Activated T-helper 2 cell treated with anti-CD3 and anti-CD28 coated beads, Interferon-gamma antibody, Interleukin-2, Interleukin-4, amounts not matched to agents 10 μg/mL and 5 μg/mL and 100 μg/mL, durations not matched to agents 14 hours and 24 hours and 36 hours (primary cell): ENCODE measurements at regions not wholly inside any gene's neighbourhood (a gene's known extent, or its start where the extent isn't known, plus 50 kb on each side); places are given as distances from the start of the nearest gene placed in this dataset.

Experiments used
- DNase-seq: peaks from one replicate; pipeline ENCODE4 v3.0.0; 2021; ENCODE audit warnings: low spot score
- H3K27ac Mint-ChIP-seq: one replicate; pipeline ENCODE4 v1.8.0; 2021; ENCODE audit warnings: mixed read lengths
- H3K27me3 Mint-ChIP-seq: one replicate; pipeline ENCODE4 v1.8.0; 2021; ENCODE audit warnings: low read depth, mixed read lengths
- H3K36me3 Mint-ChIP-seq: one replicate; pipeline ENCODE4 v1.8.0; 2021; ENCODE audit warnings: low read depth, mixed read lengths
- H3K4me1 Mint-ChIP-seq: one replicate; pipeline ENCODE4 v1.8.0; 2021; ENCODE audit warnings: low read depth, mixed read lengths
- H3K4me3 Mint-ChIP-seq: one replicate; pipeline ENCODE4 v1.8.0; 2021; ENCODE audit warnings: low read depth, mild to moderate bottlenecking, moderate library complexity, mixed read lengths
- H3K9me3 Mint-ChIP-seq: one replicate; pipeline ENCODE4 v1.8.0; 2021; ENCODE audit warnings: mixed read lengths
- intact Hi-C: fragments of 100-400 bp; cut with micrococcal nuclease; formaldehyde crosslinking; loops from one replicate; pipeline ENCODE4 v1.15.1; 2023

DNA sequence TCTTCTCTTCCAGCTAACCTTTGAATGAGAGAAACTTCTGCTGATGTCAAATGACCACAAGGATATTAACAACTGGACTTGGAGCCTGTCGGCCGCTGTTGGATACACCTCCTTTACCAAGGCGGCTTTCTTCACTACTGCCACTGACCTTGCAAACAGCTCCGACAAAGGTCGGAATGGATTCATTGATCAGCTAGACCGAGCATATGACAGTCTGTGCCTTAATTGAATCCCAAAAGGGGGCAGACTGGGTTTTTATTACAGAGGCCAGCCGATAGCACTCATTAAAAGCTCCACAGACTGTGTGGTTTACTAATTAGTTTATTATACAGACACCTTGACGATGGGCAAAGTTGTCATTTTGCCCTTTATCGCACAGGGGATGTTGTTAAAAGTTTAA lies 394.5 kb downstream of the RERGL start:
- no peak for DNase-seq
- no peak overlapping the region for H3K27ac Mint-ChIP-seq

DNA sequence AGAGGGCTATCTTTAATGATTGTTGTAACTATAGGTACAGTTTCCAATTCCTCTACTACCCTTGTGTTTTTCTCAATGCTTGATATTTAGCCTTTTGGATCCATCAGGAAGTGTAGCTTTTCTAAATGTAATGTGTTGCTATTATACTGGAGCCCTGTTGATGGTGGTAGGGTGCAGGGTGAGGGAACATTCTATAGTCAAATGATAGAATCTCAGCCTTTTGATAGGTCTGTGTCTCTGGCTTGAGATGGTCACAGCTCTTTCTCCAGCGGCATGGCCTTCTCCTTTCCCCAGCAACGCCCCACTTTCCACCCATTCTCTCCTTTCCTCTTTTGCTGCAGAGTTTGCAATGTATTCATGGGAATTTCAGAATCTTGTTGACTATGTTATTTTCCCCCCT lies 398.6 kb downstream of the RERGL start:
- H3K36me3 Mint-ChIP-seq, result no peaks in the 10 kb centered on the region
- no peaks in the 10 kb centered on the region for H3K4me1 Mint-ChIP-seq
- intact Hi-C loops, result no loop called here
- H3K4me3 Mint-ChIP-seq, result no peak overlapping the region
- H3K27me3 Mint-ChIP-seq, result no peaks in the 10 kb centered on the region
- peaks cover 22% of the 10 kb centered on the region for H3K9me3 Mint-ChIP-seq
- no peak overlapping the region for H3K27ac Mint-ChIP-seq
- no peak for DNase-seq

More for the DNA sequence above, 394.5 kb downstream of the RERGL start:
- Mint-ChIP-seq H3K4me1 (no peaks in the 10 kb centered on the region), H3K9me3 (peaks cover 9% of the 10 kb centered on the region), H3K27me3 (no peaks in the 10 kb centered on the region), H3K4me3 (no peak overlapping the region), H3K36me3 (no peaks in the 10 kb centered on the region)
- intact Hi-C loops, result no loop called here

GRCh38 chr12:17680220-17680619 lies 409.8 kb downstream of the RERGL start:
- intact Hi-C loops, result no loop called here
- Mint-ChIP-seq H3K4me3 (no peak overlapping the region), H3K27ac (no peak overlapping the region), H3K4me1 (no peaks in the 10 kb centered on the region), H3K9me3 (peaks cover 31% of the 10 kb centered on the region), H3K36me3 (no peaks in the 10 kb centered on the region), H3K27me3 (no peaks in the 10 kb centered on the region)
- DNase-seq, result no peak

DNA sequence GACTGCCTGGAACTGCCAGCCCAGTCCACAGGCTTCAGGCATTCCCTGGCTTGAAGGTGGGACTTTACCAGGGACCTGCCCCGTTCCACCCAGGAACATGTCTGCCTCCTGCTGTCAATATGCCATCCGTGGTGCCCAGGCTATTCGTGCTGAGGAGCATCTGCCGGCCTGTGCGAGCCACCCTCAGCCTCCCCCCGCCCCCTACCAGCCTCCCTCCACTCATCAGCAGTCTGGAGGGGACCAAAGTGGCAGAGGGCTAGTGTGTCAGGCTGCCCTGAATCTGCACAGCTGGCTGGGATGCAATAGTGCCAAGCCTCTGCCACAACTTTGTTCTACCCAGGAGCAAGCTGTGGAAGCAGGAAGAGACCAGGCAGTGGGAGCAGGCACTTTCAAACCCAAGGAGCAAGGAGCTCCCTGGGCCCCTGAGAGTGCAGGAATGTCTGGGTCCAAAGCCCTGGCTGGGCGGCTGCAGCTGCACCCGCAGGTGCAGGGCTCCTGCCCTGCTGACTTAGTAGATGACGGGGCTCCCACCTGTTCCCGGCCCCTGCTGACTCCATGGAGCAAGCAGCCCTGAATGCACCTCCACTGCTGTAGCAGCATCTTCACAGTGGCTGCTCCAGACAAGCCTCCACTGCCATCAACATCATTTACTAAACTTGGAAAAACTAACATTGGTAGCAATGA lies 423.2 kb downstream of the RERGL start:
- no peak overlapping the region for H3K4me3 Mint-ChIP-seq
- intact Hi-C loops, result no loop called here
- no peak for DNase-seq
- H3K36me3 Mint-ChIP-seq, result no peaks in the 10 kb centered on the region
- peaks cover 13% of the 10 kb centered on the region for H3K9me3 Mint-ChIP-seq
- H3K27me3 Mint-ChIP-seq, result no peaks in the 10 kb centered on the region
- H3K4me1 Mint-ChIP-seq, result no peaks in the 10 kb centered on the region
- H3K27ac Mint-ChIP-seq, result no peak overlapping the region

DNA sequence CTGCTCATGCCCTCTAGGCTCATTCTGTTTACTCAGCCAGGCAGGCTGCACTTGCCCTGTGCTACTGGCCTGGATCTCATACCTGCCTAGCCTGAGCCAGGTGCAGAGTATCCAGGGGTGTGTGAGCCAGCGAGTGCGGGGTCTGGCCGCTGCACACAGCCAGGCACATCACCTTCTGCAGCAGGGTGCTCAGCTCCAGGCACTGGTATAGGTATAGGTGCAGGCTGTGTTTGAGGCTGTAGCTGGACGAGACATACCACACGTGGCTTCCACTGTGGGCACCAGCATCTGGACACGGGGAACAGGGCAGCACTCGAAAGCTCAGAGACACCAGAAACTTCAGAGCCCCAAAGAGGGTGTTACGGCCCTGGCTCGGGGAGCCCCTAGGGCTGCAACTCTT lies 424.2 kb downstream of the RERGL start:
- no peak for DNase-seq
- intact Hi-C loops, result no loop called here
- no peaks in the 10 kb centered on the region for H3K4me1 Mint-ChIP-seq
- H3K27me3 Mint-ChIP-seq, result no peaks in the 10 kb centered on the region
- no peak overlapping the region for H3K27ac Mint-ChIP-seq
- H3K9me3 Mint-ChIP-seq, result peaks cover 13% of the 10 kb centered on the region
- H3K36me3 Mint-ChIP-seq, result no peaks in the 10 kb centered on the region
- H3K4me3 Mint-ChIP-seq, result no peak overlapping the region

DNA sequence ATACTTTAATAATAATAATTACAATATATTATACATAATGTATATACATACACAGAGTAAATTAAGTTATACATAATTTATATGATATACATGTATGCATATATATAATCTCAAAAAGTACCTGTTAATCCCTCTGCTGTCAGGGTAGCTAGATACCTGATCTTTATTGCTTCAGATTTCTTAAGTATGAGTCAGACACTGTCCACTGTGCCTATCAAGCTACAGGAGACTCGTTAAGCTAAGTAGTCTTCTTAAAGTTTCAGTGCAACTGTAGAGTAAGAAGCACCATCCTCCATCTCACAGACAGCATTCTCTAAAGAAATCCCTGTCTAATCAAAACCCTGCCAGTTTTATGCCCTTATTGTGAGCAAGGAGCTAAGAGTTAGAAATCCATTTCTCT lies 428.7 kb downstream of the RERGL start:
- no peaks in the 10 kb centered on the region for H3K27me3 Mint-ChIP-seq
- H3K9me3 Mint-ChIP-seq, result peaks cover 18% of the 10 kb centered on the region
- H3K4me3 Mint-ChIP-seq, result no peak overlapping the region
- no peaks in the 10 kb centered on the region for H3K4me1 Mint-ChIP-seq
- H3K27ac Mint-ChIP-seq, result no peak overlapping the region
- DNase-seq, result no peak
- intact Hi-C loops, result no loop called here
- no peaks in the 10 kb centered on the region for H3K36me3 Mint-ChIP-seq

DNA sequence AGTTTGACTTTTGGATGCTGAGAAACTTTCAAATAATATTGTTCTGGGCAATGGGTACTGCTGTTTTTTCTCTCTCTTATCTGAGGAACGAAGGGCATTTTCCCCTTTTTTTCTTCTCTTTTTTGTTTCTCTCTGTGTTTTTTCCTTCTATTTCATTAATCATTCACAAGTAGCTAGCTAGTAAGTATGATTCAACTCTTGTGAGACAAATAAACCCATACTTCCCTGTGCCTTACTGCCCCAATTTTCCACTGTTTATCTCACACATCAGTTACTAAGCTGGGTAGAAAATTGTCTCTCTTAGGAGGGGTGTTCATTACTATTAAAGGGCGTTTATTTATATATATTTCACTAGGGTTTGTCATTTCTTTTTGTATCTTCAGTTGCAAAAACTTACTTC lies 437.6 kb downstream of the RERGL start:
- intact Hi-C loops, result no loop called here
- Mint-ChIP-seq H3K4me1 (no peaks in the 10 kb centered on the region), H3K4me3 (no peak overlapping the region), H3K36me3 (no peaks in the 10 kb centered on the region), H3K27ac (no peak overlapping the region), H3K27me3 (no peaks in the 10 kb centered on the region), H3K9me3 (no peaks in the 10 kb centered on the region)
- no peak for DNase-seq

- no peaks in the 10 kb centered on the region for H3K4me1 Mint-ChIP-seq
- H3K4me3 Mint-ChIP-seq, result no peak overlapping the region
- H3K27ac Mint-ChIP-seq, result no peak overlapping the region
- no peaks in the 10 kb centered on the region for H3K36me3 Mint-ChIP-seq
- no peak for DNase-seq
- no peaks in the 10 kb centered on the region for H3K9me3 Mint-ChIP-seq
- intact Hi-C loops, result no loop called here
- no peaks in the 10 kb centered on the region for H3K27me3 Mint-ChIP-seq
These were observed 447.7 kb downstream of the RERGL start for GRCh38 chr12:17642340-17642650.

- intact Hi-C loops, result no loop called here
- Mint-ChIP-seq H3K4me1 (no peaks in the 10 kb centered on the region), H3K4me3 (no peak overlapping the region), H3K27ac (no peak overlapping the region), H3K27me3 (no peaks in the 10 kb centered on the region), H3K9me3 (peaks cover 3% of the 10 kb centered on the region), H3K36me3 (no peaks in the 10 kb centered on the region)
- no peak for DNase-seq
These were observed 449.4 kb downstream of the RERGL start for GRCh38 chr12:17640615-17641014.

DNA sequence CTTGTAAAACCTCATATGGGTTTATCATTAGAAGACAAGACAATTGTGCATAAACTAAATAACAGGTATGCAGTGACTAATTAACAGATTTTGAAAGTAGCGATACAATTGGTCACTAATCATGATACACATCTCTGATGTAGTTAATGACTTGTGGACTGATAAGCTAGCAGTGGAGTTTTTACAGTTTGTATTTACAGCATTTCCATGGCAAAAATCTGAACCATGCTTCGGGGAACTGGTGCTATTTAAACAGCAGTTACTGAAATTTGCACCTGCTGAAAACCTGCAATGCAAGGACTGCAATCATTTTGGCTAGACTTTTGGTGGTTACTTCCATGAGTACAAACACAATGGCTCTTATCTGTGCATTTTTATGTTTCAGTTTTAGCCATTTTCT lies 471.2 kb downstream of the RERGL start:
- Mint-ChIP-seq H3K36me3 (no peaks in the 10 kb centered on the region), H3K9me3 (peaks cover 29% of the 10 kb centered on the region), H3K27ac (no peak overlapping the region), H3K4me1 (no peaks in the 10 kb centered on the region), H3K27me3 (no peaks in the 10 kb centered on the region), H3K4me3 (no peak overlapping the region)
- no peak for DNase-seq
- intact Hi-C loops, result no loop called here

GRCh38 chr12:17609701-17610100 lies 480.3 kb downstream of the RERGL start:
- Mint-ChIP-seq H3K27ac (no peak overlapping the region), H3K27me3 (no peaks in the 10 kb centered on the region), H3K4me1 (no peaks in the 10 kb centered on the region), H3K36me3 (no peaks in the 10 kb centered on the region), H3K4me3 (no peak overlapping the region), H3K9me3 (peaks cover 12% of the 10 kb centered on the region)
- intact Hi-C loops, result no loop called here
- DNase-seq, result no peak

DNA sequence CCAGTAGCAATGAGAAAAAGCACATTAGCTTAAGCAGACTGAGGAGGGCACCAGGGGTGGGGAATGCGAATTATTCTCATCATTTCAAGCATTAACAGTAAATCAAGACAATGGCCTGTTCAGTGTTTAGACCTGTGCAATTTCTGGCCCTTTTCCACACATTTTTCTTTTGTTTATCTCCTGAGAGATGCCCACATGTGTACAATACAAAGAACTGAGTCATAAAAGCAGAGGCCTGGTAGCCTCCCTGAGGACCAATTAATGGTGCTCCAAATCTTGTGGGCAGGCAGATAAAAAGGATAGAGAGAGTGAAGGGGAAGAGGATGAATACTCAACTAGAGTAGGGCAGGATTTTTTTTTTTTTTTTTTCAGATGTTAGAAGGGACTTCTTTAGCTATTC lies 480.8 kb downstream of the RERGL start:
- Mint-ChIP-seq H3K9me3 (peaks cover 13% of the 10 kb centered on the region), H3K27me3 (no peaks in the 10 kb centered on the region), H3K4me3 (no peak overlapping the region), H3K4me1 (no peaks in the 10 kb centered on the region), H3K36me3 (no peaks in the 10 kb centered on the region), H3K27ac (no peak overlapping the region)
- intact Hi-C loops, result no loop called here
- DNase-seq, result no peak

- Mint-ChIP-seq H3K27me3 (no peaks in the 10 kb centered on the region), H3K4me1 (no peaks in the 10 kb centered on the region), H3K4me3 (no peak overlapping the region), H3K27ac (no peak overlapping the region), H3K9me3 (peaks cover 12% of the 10 kb centered on the region), H3K36me3 (no peaks in the 10 kb centered on the region)
- DNase-seq, result no peak
- intact Hi-C loops, result no loop called here
These were observed 494.9 kb downstream of the RERGL start for GRCh38 chr12:17595111-17595510.
